ENCODE measurements at regions not wholly inside any gene's neighbourhood (a gene's known extent, or its start where the extent isn't known, plus 50 kb on each side); places are given as distances from the start of the nearest gene placed in this dataset.

- Histone ChIP-seq H3K9me3 (no peaks in the 10 kb centered on the region), H3K4me1 (no peaks in the 10 kb centered on the region), H3K27ac (replicated peaks in 1 of 4) (no peak overlapping the region), H3K36me3 (no peaks in the 10 kb centered on the region), H3K27me3 (no peaks in the 10 kb centered on the region), H3K4me3 (no peak overlapping the region)
- DNase-seq (ENCODE audit: extremely low spot score), result no peak
- TF ChIP-seq EP300 (IDR thresholded peaks at IDR 0.05), result no peak
- TF ChIP-seq POLR2A (IDR thresholded peaks at IDR 0.05; ENCODE audit: low read depth), result no peak
- no peak for TF ChIP-seq CTCF (IDR thresholded peaks at IDR 0.05)
- TF ChIP-seq POLR2AphosphoS5 (IDR thresholded peaks at IDR 0.05), result no peak
- intact Hi-C loops (cut with DNase I), result no loop called here
These were observed 344.4 kb upstream of the PROX1 start for GRCh38 chr1:213643360-213643759.

- no peak for DNase-seq (ENCODE audit: extremely low spot score)
- no peaks in the 10 kb centered on the region for H3K9me3 ChIP-seq
- 52% methylated on average over 2 of the region's 2 CpGs for WGBS
- H3K4me1 ChIP-seq, result no peaks in the 10 kb centered on the region
- H3K4me3 ChIP-seq, result no peak overlapping the region
- H3K27me3 ChIP-seq, result peaks cover 0 to 5% (median 0%) of the 10 kb centered on the region in 4 donors
- intact Hi-C loops (cut with DNase I), result no loop called here
- H3K36me3 ChIP-seq, result no peaks in the 10 kb centered on the region
- no peak overlapping the region for H3K27ac ChIP-seq (replicated peaks in 1 of 4)
- no peak for TF ChIP-seq CTCF (IDR thresholded peaks at IDR 0.05)
- no peak for TF ChIP-seq EP300 (IDR thresholded peaks at IDR 0.05)
- no peak for TF ChIP-seq POLR2AphosphoS5 (IDR thresholded peaks at IDR 0.05)
- TF ChIP-seq POLR2A (IDR thresholded peaks at IDR 0.05; ENCODE audit: low read depth), result no peak
These were observed 339.7 kb upstream of the PROX1 start for GRCh38 chr1:213647864-213648650.

- WGBS, result 89% methylated on average over 10 of the region's 10 CpGs
- DNase-seq (ENCODE audit: extremely low spot score), result no peak
- Histone ChIP-seq H3K4me3 (no peak overlapping the region), H3K9me3 (no peaks in the 10 kb centered on the region), H3K4me1 (no peaks in the 10 kb centered on the region), H3K36me3 (no peaks in the 10 kb centered on the region), H3K27me3 (peaks cover 0 to 5% (median 0%) of the 10 kb centered on the region in 4 donors), H3K27ac (replicated peaks in 1 of 4) (no peak overlapping the region)
- intact Hi-C loops (cut with DNase I), result no loop called here
- TF ChIP-seq POLR2AphosphoS5 (IDR thresholded peaks at IDR 0.05) (no peak), EP300 (IDR thresholded peaks at IDR 0.05) (no peak), CTCF (IDR thresholded peaks at IDR 0.05) (no peak), POLR2A (IDR thresholded peaks at IDR 0.05; ENCODE audit: low read depth) (no peak)
These were observed 338.4 kb upstream of the PROX1 start for GRCh38 chr1:213649373-213649772.

GRCh38 chr1:213650603-213651002 lies 337.2 kb upstream of the PROX1 start:
- no peak for DNase-seq (ENCODE audit: extremely low spot score)
- Histone ChIP-seq H3K36me3 (no peaks in the 10 kb centered on the region), H3K27ac (replicated peaks in 1 of 4) (no peak overlapping the region), H3K9me3 (no peaks in the 10 kb centered on the region), H3K27me3 (peaks cover 0 to 5% (median 0%) of the 10 kb centered on the region in 4 donors), H3K4me3 (no peak overlapping the region), H3K4me1 (no peaks in the 10 kb centered on the region)
- intact Hi-C loops (cut with DNase I), result no loop called here
- WGBS, result 44% methylated on average over 2 of the region's 2 CpGs
- no peak for TF ChIP-seq POLR2A (IDR thresholded peaks at IDR 0.05; ENCODE audit: low read depth)
- TF ChIP-seq CTCF (IDR thresholded peaks at IDR 0.05), result no peak
- TF ChIP-seq EP300 (IDR thresholded peaks at IDR 0.05), result no peak
- no peak for TF ChIP-seq POLR2AphosphoS5 (IDR thresholded peaks at IDR 0.05)

- no peak for DNase-seq (ENCODE audit: extremely low spot score)
- H3K36me3 ChIP-seq, result no peaks in the 10 kb centered on the region
- H3K4me3 ChIP-seq, result no peak overlapping the region
- no peak overlapping the region for H3K27ac ChIP-seq (replicated peaks in 1 of 4)
- intact Hi-C loops (cut with DNase I), result no loop called here
- H3K27me3 ChIP-seq, result peaks cover 0 to 5% (median 0%) of the 10 kb centered on the region in 4 donors
- no peak for TF ChIP-seq POLR2A (IDR thresholded peaks at IDR 0.05; ENCODE audit: low read depth)
- TF ChIP-seq CTCF (IDR thresholded peaks at IDR 0.05), result no peak
- TF ChIP-seq POLR2AphosphoS5 (IDR thresholded peaks at IDR 0.05), result no peak
- H3K9me3 ChIP-seq, result no peaks in the 10 kb centered on the region
- WGBS, result 69% methylated on average over 4 of the region's 4 CpGs
- H3K4me1 ChIP-seq, result no peaks in the 10 kb centered on the region
These were observed 336.7 kb upstream of the PROX1 start for GRCh38 chr1:213651077-213651476.
